ENCODE measurements at regions not wholly inside any gene's neighbourhood (a gene's known extent, or its start where the extent isn't known, plus 50 kb on each side); places are given as distances from the start of the nearest gene placed in this dataset.
"Not testable (repeated sequence)": the region's sequence is repeated elsewhere in the genome, so short reads cannot be mapped to it uniquely, and the experiment has no call there.

DNA sequence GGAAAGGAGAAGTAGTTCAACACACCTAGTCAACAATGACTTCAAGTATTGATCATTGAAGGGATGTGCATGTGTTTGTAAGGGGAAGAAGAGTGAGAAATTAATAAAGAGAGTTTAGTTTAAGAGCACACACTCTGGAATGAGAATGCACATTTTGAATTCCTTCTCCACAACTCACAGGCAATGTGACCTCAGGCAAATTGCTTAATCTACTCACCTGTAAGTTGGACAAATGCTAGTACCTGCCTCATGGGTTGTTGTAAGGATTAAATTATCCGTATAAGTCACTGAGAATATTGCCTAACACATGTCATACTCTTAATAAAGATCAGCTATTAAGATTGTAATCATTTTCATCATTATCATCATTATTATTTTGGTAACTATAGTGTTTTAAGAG is 204.0 kb upstream of the NFIA start:
- WGBS, 3 donors, result 31 to 94% (median 89%) methylated on average over 1 of the region's 1 CpG
- TF ChIP-seq, protein P1, sequence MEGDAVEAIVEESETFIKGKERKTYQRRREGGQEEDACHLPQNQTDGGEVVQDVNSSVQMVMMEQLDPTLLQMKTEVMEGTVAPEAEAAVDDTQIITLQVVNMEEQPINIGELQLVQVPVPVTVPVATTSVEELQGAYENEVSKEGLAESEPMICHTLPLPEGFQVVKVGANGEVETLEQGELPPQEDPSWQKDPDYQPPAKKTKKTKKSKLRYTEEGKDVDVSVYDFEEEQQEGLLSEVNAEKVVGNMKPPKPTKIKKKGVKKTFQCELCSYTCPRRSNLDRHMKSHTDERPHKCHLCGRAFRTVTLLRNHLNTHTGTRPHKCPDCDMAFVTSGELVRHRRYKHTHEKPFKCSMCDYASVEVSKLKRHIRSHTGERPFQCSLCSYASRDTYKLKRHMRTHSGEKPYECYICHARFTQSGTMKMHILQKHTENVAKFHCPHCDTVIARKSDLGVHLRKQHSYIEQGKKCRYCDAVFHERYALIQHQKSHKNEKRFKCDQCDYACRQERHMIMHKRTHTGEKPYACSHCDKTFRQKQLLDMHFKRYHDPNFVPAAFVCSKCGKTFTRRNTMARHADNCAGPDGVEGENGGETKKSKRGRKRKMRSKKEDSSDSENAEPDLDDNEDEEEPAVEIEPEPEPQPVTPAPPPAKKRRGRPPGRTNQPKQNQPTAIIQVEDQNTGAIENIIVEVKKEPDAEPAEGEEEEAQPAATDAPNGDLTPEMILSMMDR (IDR thresholded peaks at IDR 0.05), result no peak

DNA sequence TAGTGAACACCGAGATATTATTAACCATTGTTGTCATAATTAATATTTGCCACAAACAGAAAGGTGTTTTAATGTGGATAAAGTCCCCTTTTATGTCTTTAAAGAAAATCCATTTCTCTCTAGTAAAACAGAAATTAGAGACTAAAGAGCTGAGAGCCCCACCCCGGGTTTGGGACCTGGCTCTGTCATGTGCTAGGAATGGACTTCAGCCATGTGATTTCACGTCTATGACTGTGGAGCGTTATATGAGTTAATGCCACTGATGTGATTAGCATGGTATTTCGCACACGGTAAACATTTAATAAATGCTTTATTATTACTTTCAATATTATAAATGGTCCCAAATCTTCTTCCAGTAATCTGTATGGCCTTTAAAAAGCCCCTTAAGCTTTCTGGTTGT is 205.0 kb upstream of the NFIA start:
- TF ChIP-seq, protein P1 (IDR thresholded peaks at IDR 0.05), result no peak
- Histone ChIP-seq H3K4me3 (no peak overlapping the region), H3K36me3 (ENCODE audit: insufficient read depth in 1 of 2, low read depth in 1 of 2) (no peaks in the 10 kb centered on the region), H3K27ac (no peak overlapping the region), H3K4me1 (no peaks in the 10 kb centered on the region), H3K9me3 (no peaks in the 10 kb centered on the region), H3K27me3 (ENCODE audit: insufficient read depth in 3 of 3, low read length in 2 of 3) (no peaks in the 10 kb centered on the region)
- intact Hi-C loops (cut with DNase I), result no loop called here
- ATAC-seq (no peak), DNase-seq (no peak)
- WGBS, 3 donors, result 63 to 77% (median 70%) methylated on average over 6 of the region's 6 CpGs

More for the DNA sequence above, 204.0 kb upstream of the NFIA start:
- H3K4me3 ChIP-seq, result no peak overlapping the region
- no peaks in the 10 kb centered on the region for H3K36me3 ChIP-seq (ENCODE audit: insufficient read depth in 1 of 2, low read depth in 1 of 2)
- H3K27me3 ChIP-seq (ENCODE audit: insufficient read depth in 3 of 3, low read length in 2 of 3), result no peaks in the 10 kb centered on the region
- no peaks in the 10 kb centered on the region for H3K4me1 ChIP-seq
- DNase-seq (no peak), ATAC-seq (no peak)
- intact Hi-C loops (cut with DNase I), result no loop called here
- H3K27ac ChIP-seq, result no peak overlapping the region
- no peaks in the 10 kb centered on the region for H3K9me3 ChIP-seq

DNA sequence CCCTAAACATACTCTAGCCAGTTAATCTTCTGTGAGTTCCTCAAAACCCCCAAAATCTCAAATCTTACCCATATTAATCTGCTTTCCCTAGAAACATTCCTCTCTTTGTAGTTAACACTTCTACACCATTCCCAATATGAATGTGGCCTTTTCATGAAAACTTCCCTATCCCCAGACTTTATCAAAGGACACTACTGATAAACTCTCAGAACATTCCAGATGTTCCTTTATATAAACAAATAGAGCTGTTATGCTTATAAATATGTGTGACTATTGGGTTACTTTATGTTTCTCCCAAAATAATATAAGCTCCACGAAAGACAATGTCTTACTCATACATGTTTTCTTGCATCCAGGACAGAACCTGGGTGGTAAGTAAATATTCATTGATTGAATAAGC is 205.4 kb upstream of the NFIA start:
- no peaks in the 10 kb centered on the region for H3K36me3 ChIP-seq (ENCODE audit: insufficient read depth in 1 of 2, low read depth in 1 of 2)
- no peak overlapping the region for H3K4me3 ChIP-seq
- 83 to 87% (median 85%) methylated on average over 1 of the region's 1 CpG for WGBS, 3 donors
- no peaks in the 10 kb centered on the region for H3K9me3 ChIP-seq
- ATAC-seq (no peak), DNase-seq (no peak)
- intact Hi-C loops (cut with DNase I), result no loop called here
- no peaks in the 10 kb centered on the region for H3K4me1 ChIP-seq
- TF ChIP-seq, protein P1 (IDR thresholded peaks at IDR 0.05), result no peak
- no peak overlapping the region for H3K27ac ChIP-seq
- no peaks in the 10 kb centered on the region for H3K27me3 ChIP-seq (ENCODE audit: insufficient read depth in 3 of 3, low read length in 2 of 3)

DNA sequence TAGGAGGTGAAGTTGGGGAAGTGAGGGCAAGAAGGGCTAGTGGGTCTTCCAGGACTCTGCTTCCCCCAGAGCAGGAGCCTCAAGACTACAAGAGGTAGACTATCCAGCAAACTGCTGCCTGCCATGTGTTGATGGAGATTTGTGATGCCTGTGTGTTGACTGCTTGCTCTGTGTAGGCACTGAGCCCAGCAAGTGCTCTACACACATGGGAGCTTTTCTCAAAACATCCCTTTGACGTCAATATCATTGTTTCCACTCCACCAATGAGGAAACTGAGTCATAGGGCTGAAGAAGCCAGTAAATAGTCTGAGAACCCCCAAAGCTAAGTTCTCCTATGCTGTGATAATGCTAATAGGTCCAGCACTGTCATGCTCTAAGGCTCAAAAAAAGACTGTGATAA is 207.2 kb upstream of the NFIA start:
- DNase-seq (no peak), ATAC-seq (peak in 1 of 4 donors; percentile 19)
- Histone ChIP-seq H3K36me3 (ENCODE audit: insufficient read depth in 1 of 2, low read depth in 1 of 2) (no peaks in the 10 kb centered on the region), H3K27me3 (ENCODE audit: insufficient read depth in 3 of 3, low read length in 2 of 3) (no peaks in the 10 kb centered on the region), H3K4me1 (no peaks in the 10 kb centered on the region), H3K9me3 (no peaks in the 10 kb centered on the region), H3K4me3 (no peak overlapping the region), H3K27ac (no peak overlapping the region)
- TF ChIP-seq, protein P1 (IDR thresholded peaks at IDR 0.05), result no peak
- intact Hi-C loops (cut with DNase I), result no loop called here
- 41 to 73% (median 57%) methylated on average over 1 of the region's 1 CpG for WGBS, 3 donors

DNA sequence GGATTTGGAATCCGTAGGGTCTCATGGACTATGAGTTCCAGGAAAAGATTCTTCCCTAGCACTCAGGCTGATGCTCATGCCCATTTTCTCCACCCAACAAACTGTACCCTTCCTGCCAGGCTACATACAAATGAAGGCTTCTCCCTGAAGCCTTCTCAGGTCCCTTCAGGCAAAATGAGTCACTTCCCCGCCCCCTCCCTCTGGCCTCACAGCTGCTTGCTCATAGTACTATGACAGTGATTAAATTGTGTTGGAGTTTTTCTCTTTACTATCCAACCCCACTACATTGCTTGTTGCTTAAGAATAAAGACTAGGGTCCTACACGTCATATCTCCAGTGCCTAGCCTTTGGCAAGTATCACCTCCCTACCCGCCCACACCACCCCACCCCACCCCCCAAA is 207.6 kb upstream of the NFIA start:
- H3K4me1 ChIP-seq, result no peaks in the 10 kb centered on the region
- DNase-seq, result no peak
- intact Hi-C loops (cut with DNase I), result no loop called here
- no peak overlapping the region for H3K27ac ChIP-seq
- WGBS, 3 donors, result 84 to 91% (median 86%) methylated on average over 4 of the region's 4 CpGs
- TF ChIP-seq, protein P1 (IDR thresholded peaks at IDR 0.05), result no peak
- H3K36me3 ChIP-seq (ENCODE audit: insufficient read depth in 1 of 2, low read depth in 1 of 2), result no peaks in the 10 kb centered on the region
- no peak overlapping the region for H3K4me3 ChIP-seq
- H3K9me3 ChIP-seq, result no peaks in the 10 kb centered on the region
- ATAC-seq, result peak; percentile 62 to 79 (median 70)
- no peaks in the 10 kb centered on the region for H3K27me3 ChIP-seq (ENCODE audit: insufficient read depth in 3 of 3, low read length in 2 of 3)

DNA sequence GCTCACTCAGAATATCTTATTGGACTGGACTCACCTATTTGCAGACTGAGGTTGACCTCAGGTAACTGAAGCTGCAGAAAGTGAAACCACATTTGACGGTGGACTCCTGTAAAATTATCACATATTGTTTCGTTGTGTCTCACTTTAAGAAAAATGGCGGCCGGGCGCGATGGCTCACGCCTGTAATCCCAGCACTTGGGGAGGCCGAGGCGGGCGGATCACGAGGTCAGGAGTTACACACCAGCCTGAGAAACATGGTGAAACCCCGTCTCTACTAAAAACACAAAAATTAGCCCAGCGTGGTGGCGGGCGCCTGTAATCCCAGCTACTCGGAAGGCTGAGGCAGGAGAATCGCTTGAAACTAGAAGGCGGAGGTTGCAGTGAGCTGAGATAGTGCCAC is 209.0 kb upstream of the NFIA start:
- H3K27me3 ChIP-seq (ENCODE audit: insufficient read depth in 3 of 3, low read length in 2 of 3); ATAC-seq; H3K9me3 ChIP-seq; DNase-seq; H3K27ac ChIP-seq; intact Hi-C loops (cut with DNase I); H3K4me3 ChIP-seq; H3K36me3 ChIP-seq (ENCODE audit: insufficient read depth in 1 of 2, low read depth in 1 of 2); H3K4me1 ChIP-seq: not testable (repeated sequence)
- WGBS, 3 donors, result 97 to 99% (median 97%) methylated on average over 18 of the region's 18 CpGs

All from psoas muscle (tissue), 7 donors.